ENCODE measurements at regions not wholly inside any gene's neighbourhood (a gene's known extent, or its start where the extent isn't known, plus 50 kb on each side); places are given as distances from the start of the nearest gene placed in this dataset.

DNA sequence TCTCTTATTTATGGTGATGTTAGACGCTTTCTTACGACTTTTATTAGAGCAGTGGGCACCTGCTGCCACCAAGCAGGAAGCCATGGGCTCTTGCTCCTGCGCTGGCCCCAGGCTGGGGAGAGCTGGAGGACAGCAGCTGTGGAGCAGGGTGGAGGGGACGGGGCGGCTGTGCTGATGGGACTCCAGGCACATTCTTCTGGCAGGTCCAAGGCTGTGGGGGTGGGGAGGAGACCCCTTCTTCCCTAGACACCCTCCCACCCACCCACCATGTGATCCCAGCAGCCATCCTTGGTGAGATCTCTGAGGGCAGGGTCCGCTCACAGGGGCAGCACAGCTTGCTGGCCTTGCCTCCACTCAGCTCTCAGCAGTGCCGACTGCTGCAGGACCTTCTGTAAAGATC is 192.6 kb upstream of the IRX4 start (continued):
- TF ChIP-seq, protein P1, sequence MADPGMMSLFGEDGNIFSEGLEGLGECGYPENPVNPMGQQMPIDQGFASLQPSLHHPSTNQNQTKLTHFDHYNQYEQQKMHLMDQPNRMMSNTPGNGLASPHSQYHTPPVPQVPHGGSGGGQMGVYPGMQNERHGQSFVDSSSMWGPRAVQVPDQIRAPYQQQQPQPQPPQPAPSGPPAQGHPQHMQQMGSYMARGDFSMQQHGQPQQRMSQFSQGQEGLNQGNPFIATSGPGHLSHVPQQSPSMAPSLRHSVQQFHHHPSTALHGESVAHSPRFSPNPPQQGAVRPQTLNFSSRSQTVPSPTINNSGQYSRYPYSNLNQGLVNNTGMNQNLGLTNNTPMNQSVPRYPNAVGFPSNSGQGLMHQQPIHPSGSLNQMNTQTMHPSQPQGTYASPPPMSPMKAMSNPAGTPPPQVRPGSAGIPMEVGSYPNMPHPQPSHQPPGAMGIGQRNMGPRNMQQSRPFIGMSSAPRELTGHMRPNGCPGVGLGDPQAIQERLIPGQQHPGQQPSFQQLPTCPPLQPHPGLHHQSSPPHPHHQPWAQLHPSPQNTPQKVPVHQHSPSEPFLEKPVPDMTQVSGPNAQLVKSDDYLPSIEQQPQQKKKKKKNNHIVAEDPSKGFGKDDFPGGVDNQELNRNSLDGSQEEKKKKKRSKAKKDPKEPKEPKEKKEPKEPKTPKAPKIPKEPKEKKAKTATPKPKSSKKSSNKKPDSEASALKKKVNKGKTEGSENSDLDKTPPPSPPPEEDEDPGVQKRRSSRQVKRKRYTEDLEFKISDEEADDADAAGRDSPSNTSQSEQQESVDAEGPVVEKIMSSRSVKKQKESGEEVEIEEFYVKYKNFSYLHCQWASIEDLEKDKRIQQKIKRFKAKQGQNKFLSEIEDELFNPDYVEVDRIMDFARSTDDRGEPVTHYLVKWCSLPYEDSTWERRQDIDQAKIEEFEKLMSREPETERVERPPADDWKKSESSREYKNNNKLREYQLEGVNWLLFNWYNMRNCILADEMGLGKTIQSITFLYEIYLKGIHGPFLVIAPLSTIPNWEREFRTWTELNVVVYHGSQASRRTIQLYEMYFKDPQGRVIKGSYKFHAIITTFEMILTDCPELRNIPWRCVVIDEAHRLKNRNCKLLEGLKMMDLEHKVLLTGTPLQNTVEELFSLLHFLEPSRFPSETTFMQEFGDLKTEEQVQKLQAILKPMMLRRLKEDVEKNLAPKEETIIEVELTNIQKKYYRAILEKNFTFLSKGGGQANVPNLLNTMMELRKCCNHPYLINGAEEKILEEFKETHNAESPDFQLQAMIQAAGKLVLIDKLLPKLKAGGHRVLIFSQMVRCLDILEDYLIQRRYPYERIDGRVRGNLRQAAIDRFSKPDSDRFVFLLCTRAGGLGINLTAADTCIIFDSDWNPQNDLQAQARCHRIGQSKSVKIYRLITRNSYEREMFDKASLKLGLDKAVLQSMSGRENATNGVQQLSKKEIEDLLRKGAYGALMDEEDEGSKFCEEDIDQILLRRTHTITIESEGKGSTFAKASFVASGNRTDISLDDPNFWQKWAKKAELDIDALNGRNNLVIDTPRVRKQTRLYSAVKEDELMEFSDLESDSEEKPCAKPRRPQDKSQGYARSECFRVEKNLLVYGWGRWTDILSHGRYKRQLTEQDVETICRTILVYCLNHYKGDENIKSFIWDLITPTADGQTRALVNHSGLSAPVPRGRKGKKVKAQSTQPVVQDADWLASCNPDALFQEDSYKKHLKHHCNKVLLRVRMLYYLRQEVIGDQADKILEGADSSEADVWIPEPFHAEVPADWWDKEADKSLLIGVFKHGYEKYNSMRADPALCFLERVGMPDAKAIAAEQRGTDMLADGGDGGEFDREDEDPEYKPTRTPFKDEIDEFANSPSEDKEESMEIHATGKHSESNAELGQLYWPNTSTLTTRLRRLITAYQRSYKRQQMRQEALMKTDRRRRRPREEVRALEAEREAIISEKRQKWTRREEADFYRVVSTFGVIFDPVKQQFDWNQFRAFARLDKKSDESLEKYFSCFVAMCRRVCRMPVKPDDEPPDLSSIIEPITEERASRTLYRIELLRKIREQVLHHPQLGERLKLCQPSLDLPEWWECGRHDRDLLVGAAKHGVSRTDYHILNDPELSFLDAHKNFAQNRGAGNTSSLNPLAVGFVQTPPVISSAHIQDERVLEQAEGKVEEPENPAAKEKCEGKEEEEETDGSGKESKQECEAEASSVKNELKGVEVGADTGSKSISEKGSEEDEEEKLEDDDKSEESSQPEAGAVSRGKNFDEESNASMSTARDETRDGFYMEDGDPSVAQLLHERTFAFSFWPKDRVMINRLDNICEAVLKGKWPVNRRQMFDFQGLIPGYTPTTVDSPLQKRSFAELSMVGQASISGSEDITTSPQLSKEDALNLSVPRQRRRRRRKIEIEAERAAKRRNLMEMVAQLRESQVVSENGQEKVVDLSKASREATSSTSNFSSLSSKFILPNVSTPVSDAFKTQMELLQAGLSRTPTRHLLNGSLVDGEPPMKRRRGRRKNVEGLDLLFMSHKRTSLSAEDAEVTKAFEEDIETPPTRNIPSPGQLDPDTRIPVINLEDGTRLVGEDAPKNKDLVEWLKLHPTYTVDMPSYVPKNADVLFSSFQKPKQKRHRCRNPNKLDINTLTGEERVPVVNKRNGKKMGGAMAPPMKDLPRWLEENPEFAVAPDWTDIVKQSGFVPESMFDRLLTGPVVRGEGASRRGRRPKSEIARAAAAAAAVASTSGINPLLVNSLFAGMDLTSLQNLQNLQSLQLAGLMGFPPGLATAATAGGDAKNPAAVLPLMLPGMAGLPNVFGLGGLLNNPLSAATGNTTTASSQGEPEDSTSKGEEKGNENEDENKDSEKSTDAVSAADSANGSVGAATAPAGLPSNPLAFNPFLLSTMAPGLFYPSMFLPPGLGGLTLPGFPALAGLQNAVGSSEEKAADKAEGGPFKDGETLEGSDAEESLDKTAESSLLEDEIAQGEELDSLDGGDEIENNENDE (IDR thresholded peaks at IDR 0.05; ENCODE audit: insufficient replicate concordance, low read length): no peak
- TF ChIP-seq JUND (IDR thresholded peaks at IDR 0.05; ENCODE audit: low read length) (no peak), SIX5 (IDR thresholded peaks at IDR 0.05; ENCODE audit: low read depth, low read length) (no peak), ZNF274 (IDR thresholded peaks at IDR 0.05; ENCODE audit: borderline replicate concordance, extremely low read depth, low read length) (no peak), SP1 (IDR thresholded peaks at IDR 0.05; ENCODE audit: low read depth, low read length) (no peak), SIN3A (conservative IDR thresholded peaks at IDR 0.05 in 1 of 2, IDR thresholded peaks at IDR 0.05 in 1 of 2; ENCODE audit: low read depth in 1 of 2, low read length in 2 of 2) (no peak), JUN (IDR thresholded peaks at IDR 0.05; ENCODE audit: low read depth, low read length) (no peak)
- TF ChIP-seq, protein P2, sequence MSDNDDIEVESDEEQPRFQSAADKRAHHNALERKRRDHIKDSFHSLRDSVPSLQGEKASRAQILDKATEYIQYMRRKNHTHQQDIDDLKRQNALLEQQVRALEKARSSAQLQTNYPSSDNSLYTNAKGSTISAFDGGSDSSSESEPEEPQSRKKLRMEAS (IDR thresholded peaks at IDR 0.05): no peak

Measured in H1 (cell line).